Mesenchymal stem cell (in vitro differentiated cells and primary cell): ENCODE measurements at regions not wholly inside any gene's neighbourhood (a gene's known extent, or its start where the extent isn't known, plus 50 kb on each side); places are given as distances from the start of the nearest gene placed in this dataset.

ENCODE experiments used
- DNase-seq: peaks from one replicate; pipeline ENCODE4 v3.0.0-alpha.2; 2013
- H2AFZ ChIP-seq: one replicate; pipeline ENCODE4 v1.6.1; 2013; ENCODE audit warnings: low read depth, mild to moderate bottlenecking, control low read depth, inconsistent platforms, low read length, moderate library complexity
- H2AK5ac ChIP-seq: 2 replicates; pipeline ENCODE4 v1.6.1; 2013; ENCODE audit warnings: low read length, moderate library complexity, mild to moderate bottlenecking, inconsistent platforms; ENCODE audit not compliant: severe bottlenecking
- H2BK120ac ChIP-seq: one replicate; pipeline ENCODE4 v1.6.1; 2013; ENCODE audit warnings: low read depth, mild to moderate bottlenecking, inconsistent platforms, low read length, moderate library complexity
- H2BK12ac ChIP-seq, 2 experiments: one replicate each; pipeline ENCODE4 v1.6.1; 2013; ENCODE audit warnings: inconsistent platforms in 2 of 2, low read length in 2 of 2, mild to moderate bottlenecking in 2 of 2, moderate library complexity in 2 of 2, control low read depth in 1 of 2
- H2BK15ac ChIP-seq: one replicate; pipeline ENCODE4 v1.6.1; 2013; ENCODE audit warnings: mild to moderate bottlenecking, low read depth, inconsistent platforms; ENCODE audit not compliant: poor library complexity, severe bottlenecking
- H2BK5ac ChIP-seq: 2 replicates; pipeline ENCODE4 v1.6.1; 2013; ENCODE audit warnings: low read depth, mild to moderate bottlenecking, low read length, control low read depth, inconsistent platforms; ENCODE audit not compliant: poor library complexity, severe bottlenecking
- H3K14ac ChIP-seq, 2 experiments: one replicate each; pipeline ENCODE4 v1.6.1; 2013; ENCODE audit warnings: inconsistent platforms in 2 of 2, low read length in 2 of 2, control low read depth in 1 of 2, mild to moderate bottlenecking in 1 of 2, moderate library complexity in 1 of 2
- H3K18ac ChIP-seq, 2 experiments: one replicate each; pipeline ENCODE4 v1.6.1; 2013; ENCODE audit warnings: inconsistent platforms in 2 of 2, low read length in 2 of 2, control low read depth in 1 of 2, low read depth in 1 of 2, mild to moderate bottlenecking in 1 of 2
- H3K23ac ChIP-seq, 2 experiments: one replicate each; pipeline ENCODE4 v1.6.1; 2013; ENCODE audit warnings: inconsistent platforms in 2 of 2, low read length in 2 of 2, mild to moderate bottlenecking in 2 of 2, moderate library complexity in 2 of 2, control low read depth in 1 of 2
- H3K27ac ChIP-seq: 2 replicates; pipeline ENCODE4 v1.5.1; 2013; ENCODE audit warnings: mild to moderate bottlenecking, moderate library complexity, low read length, control low read depth, inconsistent platforms; ENCODE audit not compliant: poor library complexity, severe bottlenecking
- H3K27me3 ChIP-seq, 2 experiments: 2 replicates each; pipeline versions ENCODE4 v1.6.1 to v1.7.0; 2013; ENCODE audit warnings: low read length in 2 of 2, mild to moderate bottlenecking in 2 of 2, moderate library complexity in 2 of 2, control low read depth in 1 of 2, inconsistent platforms in 1 of 2; ENCODE audit not compliant: control insufficient read depth in 1 of 2, insufficient read depth in 1 of 2
- H3K36me3 ChIP-seq, 2 experiments: 2 replicates each; pipeline versions ENCODE4 v1.6.1 to v1.7.0; 2013; ENCODE audit warnings: low read length in 2 of 2, control low read depth in 1 of 2, inconsistent platforms in 1 of 2, low read depth in 1 of 2, mild to moderate bottlenecking in 1 of 2; ENCODE audit not compliant: insufficient read depth in 2 of 2, control insufficient read depth in 1 of 2
- H3K4ac ChIP-seq, 2 experiments: one replicate each; pipeline ENCODE4 v1.6.1; 2013; ENCODE audit warnings: inconsistent platforms in 2 of 2, low read length in 2 of 2, mild to moderate bottlenecking in 2 of 2, moderate library complexity in 2 of 2, control low read depth in 1 of 2, low read depth in 1 of 2
- H3K4me1 ChIP-seq: 2 replicates; pipeline ENCODE4 v1.6.1; 2013; ENCODE audit warnings: low read depth, low read length, control low read depth; ENCODE audit not compliant: control insufficient read depth, insufficient read depth
- H3K4me2 ChIP-seq: 2 replicates; pipeline ENCODE4 v1.6.1; 2013; ENCODE audit warnings: low read length, mild to moderate bottlenecking, inconsistent platforms; ENCODE audit not compliant: poor library complexity, severe bottlenecking
- H3K4me3 ChIP-seq, 2 experiments: 2 replicates each; pipeline versions ENCODE4 v1.5.1 to v1.7.0; 2013; ENCODE audit warnings: low read length in 2 of 2, mild to moderate bottlenecking in 2 of 2, control low read depth in 1 of 2, low read depth in 1 of 2; ENCODE audit not compliant: insufficient read depth in 1 of 2
- H3K79me1 ChIP-seq: replicated peaks from 2 replicates; pipeline ENCODE4 v1.6.1; 2013; ENCODE audit warnings: mild to moderate bottlenecking, control low read depth, low read length, inconsistent platforms; ENCODE audit not compliant: poor library complexity, severe bottlenecking
- H3K9ac ChIP-seq: 2 replicates; pipeline ENCODE4 v1.7.0; 2013; ENCODE audit warnings: mild to moderate bottlenecking, low read length, moderate library complexity
- H3K9me3 ChIP-seq: 2 replicates; pipeline ENCODE4 v1.7.0; 2013; ENCODE audit warnings: mild to moderate bottlenecking, low read length; ENCODE audit not compliant: control insufficient read depth
- H4K8ac ChIP-seq: one replicate; pipeline ENCODE4 v1.6.1; 2013; ENCODE audit warnings: inconsistent platforms, mild to moderate bottlenecking, low read length, moderate library complexity
- H4K91ac ChIP-seq: one replicate; pipeline ENCODE4 v1.6.1; 2013; ENCODE audit warnings: mild to moderate bottlenecking, low read length, inconsistent platforms
- WGBS: methylation state at CpG from one replicate; pipeline ENCODE4 v1.1.7; 2013; ENCODE audit warnings: mixed read lengths; 5-methylcytosine and 5-hydroxymethylcytosine counted together

- Histone ChIP-seq H4K8ac (no peak overlapping the region), H2BK5ac (no peak overlapping the region), H3K27me3 (peaks cover 6 to 23% of the 10 kb centered on the region in 2 experiments), H3K4me2 (no peak overlapping the region), H2BK120ac (no peak overlapping the region), H3K9me3 (no peaks in the 10 kb centered on the region), H3K36me3 (no peaks in the 10 kb centered on the region), H3K9ac (no peak overlapping the region), H2BK15ac (no peak overlapping the region), H3K4me3 (no peak overlapping the region), H3K18ac (no peak overlapping the region), H3K4ac (no peak overlapping the region), H3K4me1 (no peaks in the 10 kb centered on the region), H2AK5ac (no peak overlapping the region), H3K23ac (no peak overlapping the region), H2AFZ (no peak overlapping the region), H3K14ac (no peak overlapping the region), H2BK12ac (no peak overlapping the region), H3K79me1 (no peaks in the 10 kb centered on the region), H3K27ac (no peak overlapping the region), H4K91ac (no peak overlapping the region)
- DNase-seq = no peak
- WGBS = 49% methylated on average over 5 of the region's 5 CpGs
These were observed 132.7 kb downstream of the TSN start for GRCh38 chr2:121888189-121888557.

DNA sequence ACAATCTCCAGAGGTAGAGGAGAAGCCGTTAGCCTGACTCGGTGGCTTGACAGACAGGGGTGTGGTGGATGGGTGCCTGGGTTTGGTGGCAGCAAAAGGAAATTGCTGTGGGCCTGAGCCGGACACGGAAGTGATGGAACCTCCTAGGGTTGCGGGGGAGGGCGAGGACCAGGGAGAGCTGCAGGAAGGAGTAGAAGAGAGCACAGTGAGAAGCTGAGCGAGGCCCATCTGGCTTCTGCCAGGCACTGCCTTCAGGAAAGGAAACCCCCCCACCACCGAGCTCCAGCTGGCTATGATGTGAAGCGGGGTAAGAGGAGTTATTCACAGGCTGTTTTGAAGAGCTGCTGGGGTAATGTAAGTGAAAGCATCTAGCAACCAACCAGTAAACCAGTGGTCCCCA lies 134.6 kb downstream of the TSN start:
- H2BK15ac ChIP-seq = no peak overlapping the region
- no peak overlapping the region for H3K4ac ChIP-seq
- H3K4me3 ChIP-seq = no peak overlapping the region
- no peaks in the 10 kb centered on the region for H3K4me1 ChIP-seq
- H3K79me1 ChIP-seq = no peaks in the 10 kb centered on the region
- no peak overlapping the region for H3K9ac ChIP-seq
- H4K8ac ChIP-seq = no peak overlapping the region
- H2BK120ac ChIP-seq = no peak overlapping the region
- no peaks in the 10 kb centered on the region for H3K36me3 ChIP-seq
- H3K27me3 ChIP-seq = peaks cover 6 to 27% of the 10 kb centered on the region in 2 experiments
- no peak overlapping the region for H2BK12ac ChIP-seq
- H3K27ac ChIP-seq = no peak overlapping the region
- H3K18ac ChIP-seq = no peak overlapping the region
- no peak overlapping the region for H2AK5ac ChIP-seq
- DNase-seq = no peak
- H2BK5ac ChIP-seq = no peak overlapping the region
- H2AFZ ChIP-seq = no peak overlapping the region
- H3K9me3 ChIP-seq = no peaks in the 10 kb centered on the region
- no peak overlapping the region for H3K14ac ChIP-seq
- H4K91ac ChIP-seq = no peak overlapping the region
- 78% methylated on average over 9 of the region's 9 CpGs for WGBS
- no peak overlapping the region for H3K23ac ChIP-seq
- no peak overlapping the region for H3K4me2 ChIP-seq

DNA sequence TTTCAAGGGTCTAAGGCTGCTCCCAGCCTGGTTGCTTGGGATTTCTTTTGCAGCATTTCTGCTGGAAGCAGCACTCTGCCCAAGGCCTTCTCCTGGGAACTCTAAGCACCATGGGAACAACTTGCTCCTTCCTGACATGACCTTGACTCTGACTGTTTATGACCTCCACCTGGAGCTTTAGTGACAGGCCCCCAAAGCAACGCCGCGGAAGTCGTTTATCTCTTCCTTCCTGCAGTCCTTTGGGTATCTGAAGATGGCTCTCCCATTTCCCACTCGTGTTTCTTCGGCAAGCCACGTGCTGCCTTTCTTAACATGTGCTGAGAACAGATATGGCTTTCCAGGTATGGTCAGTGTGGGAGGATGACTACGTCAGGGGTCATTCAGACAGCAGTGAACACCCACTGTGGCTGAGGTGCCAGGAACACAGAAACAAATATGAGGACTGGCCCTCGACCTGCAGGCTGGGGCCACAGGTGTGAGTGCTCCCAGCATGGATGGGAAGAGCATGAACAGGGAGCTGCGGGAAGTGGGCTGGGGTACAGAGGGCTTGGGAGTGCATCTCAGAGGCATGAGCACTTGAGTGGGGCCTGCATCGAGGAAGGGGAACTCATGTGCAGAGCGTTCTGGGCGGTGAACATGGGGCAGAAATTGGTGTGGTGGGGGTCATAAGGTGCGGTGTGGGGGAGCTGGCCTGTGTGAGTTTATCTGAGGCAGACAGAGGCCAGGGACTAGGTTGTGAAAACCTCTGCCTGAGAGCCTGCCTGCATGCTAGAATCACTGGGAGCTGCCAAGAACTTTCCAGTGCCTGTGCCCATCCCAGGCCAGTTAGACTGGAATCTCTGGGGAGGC lies 140.5 kb downstream of the TSN start:
- Histone ChIP-seq H2BK15ac (no peak overlapping the region), H3K14ac (no peak overlapping the region), H3K9ac (no peak overlapping the region), H2AK5ac (no peak overlapping the region), H3K9me3 (no peaks in the 10 kb centered on the region), H3K4me2 (no peak overlapping the region), H3K4ac (no peak overlapping the region), H3K27ac (no peak overlapping the region), H2BK12ac (no peak overlapping the region), H3K79me1 (no peaks in the 10 kb centered on the region), H4K91ac (no peak overlapping the region), H3K4me1 (peaks cover 3% of the 10 kb centered on the region), H3K18ac (no peak overlapping the region), H3K23ac (no peak overlapping the region), H4K8ac (no peak overlapping the region), H3K36me3 (no peaks in the 10 kb centered on the region), H2AFZ (no peak overlapping the region), H2BK5ac (no peak overlapping the region), H3K27me3 (peaks cover 0 to 8% of the 10 kb centered on the region in 2 experiments), H2BK120ac (no peak overlapping the region), H3K4me3 (no peak overlapping the region)
- WGBS = 79% methylated on average over 14 of the region's 14 CpGs
- DNase-seq = no peak

DNA sequence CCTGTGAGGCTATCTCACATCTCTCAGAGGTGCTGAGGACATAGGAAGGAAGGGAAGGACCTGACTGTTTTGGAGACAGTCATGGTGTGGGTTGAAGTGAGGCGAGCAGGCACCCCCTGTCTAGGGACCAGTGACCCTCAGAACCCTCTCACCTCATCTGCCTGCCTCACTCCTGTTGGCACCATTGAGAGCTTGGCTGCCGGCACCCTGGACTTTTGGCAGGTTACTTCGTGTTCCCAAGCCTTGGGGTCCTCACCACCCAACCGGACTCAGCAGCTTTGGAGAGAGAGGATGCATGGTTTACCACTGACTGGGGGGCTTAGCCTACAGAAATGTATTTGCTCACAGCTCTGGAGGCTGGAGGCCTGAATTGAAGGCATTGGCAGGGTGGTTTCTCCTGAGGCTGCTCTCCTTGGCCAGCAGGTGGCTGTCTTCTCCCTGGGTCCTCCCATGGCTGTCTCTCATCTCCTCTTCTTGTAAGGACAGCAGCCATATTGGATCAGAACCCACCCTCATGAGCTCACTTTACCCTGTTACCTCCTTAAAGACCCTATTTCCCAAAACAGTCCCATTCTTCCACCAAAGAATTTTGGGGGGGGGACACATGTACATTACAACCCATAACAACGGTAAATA lies 142.0 kb downstream of the TSN start:
- DNase-seq = peak; percentile 3
- Histone ChIP-seq H2AK5ac (no peak overlapping the region), H3K27ac (no peak overlapping the region), H2AFZ (no peak overlapping the region), H3K23ac (no peak overlapping the region), H3K18ac (no peak overlapping the region), H2BK15ac (no peak overlapping the region), H4K91ac (no peak overlapping the region), H3K14ac (no peak overlapping the region), H4K8ac (no peak overlapping the region), H3K4me1 (peaks cover 3% of the 10 kb centered on the region), H3K4me2 (no peak overlapping the region), H3K4me3 (no peak overlapping the region), H3K9me3 (no peaks in the 10 kb centered on the region), H2BK5ac (no peak overlapping the region), H3K79me1 (no peaks in the 10 kb centered on the region), H3K27me3 (peaks cover 0 to 9% of the 10 kb centered on the region in 2 experiments), H3K36me3 (no peaks in the 10 kb centered on the region), H3K9ac (no peak overlapping the region), H2BK12ac (no peak overlapping the region), H3K4ac (no peak overlapping the region), H2BK120ac (no peak overlapping the region)
- 81% methylated on average over 5 of the region's 5 CpGs for WGBS
